ENCODE measurements at regions not wholly inside any gene's neighbourhood (a gene's known extent, or its start where the extent isn't known, plus 50 kb on each side); places are given as distances from the start of the nearest gene placed in this dataset.
"Not testable (repeated sequence)": the region's sequence is repeated elsewhere in the genome, so short reads cannot be mapped to it uniquely, and the experiment has no call there.

DNA sequence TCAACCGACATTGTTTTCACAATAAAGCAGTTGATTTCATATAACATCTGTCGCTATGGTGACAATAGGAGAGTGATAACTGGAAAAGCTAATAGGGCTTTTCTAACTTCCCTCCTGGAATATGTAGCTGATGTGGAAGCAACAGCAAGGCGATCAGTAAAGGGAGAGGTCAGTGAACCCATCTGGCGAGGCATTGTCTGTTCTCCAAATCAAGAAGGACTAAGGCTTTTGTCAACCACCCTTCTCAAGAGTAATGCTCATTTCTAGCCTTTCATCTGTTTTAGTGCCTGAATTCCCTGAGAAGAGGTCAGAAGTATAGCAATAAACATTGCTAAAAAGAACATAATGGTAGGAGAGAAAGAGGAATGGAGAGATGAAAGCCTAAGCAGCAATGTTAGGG, 201.3 kb downstream of the AKAP7 start:
- TF ChIP-seq, protein P1, sequence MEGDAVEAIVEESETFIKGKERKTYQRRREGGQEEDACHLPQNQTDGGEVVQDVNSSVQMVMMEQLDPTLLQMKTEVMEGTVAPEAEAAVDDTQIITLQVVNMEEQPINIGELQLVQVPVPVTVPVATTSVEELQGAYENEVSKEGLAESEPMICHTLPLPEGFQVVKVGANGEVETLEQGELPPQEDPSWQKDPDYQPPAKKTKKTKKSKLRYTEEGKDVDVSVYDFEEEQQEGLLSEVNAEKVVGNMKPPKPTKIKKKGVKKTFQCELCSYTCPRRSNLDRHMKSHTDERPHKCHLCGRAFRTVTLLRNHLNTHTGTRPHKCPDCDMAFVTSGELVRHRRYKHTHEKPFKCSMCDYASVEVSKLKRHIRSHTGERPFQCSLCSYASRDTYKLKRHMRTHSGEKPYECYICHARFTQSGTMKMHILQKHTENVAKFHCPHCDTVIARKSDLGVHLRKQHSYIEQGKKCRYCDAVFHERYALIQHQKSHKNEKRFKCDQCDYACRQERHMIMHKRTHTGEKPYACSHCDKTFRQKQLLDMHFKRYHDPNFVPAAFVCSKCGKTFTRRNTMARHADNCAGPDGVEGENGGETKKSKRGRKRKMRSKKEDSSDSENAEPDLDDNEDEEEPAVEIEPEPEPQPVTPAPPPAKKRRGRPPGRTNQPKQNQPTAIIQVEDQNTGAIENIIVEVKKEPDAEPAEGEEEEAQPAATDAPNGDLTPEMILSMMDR (IDR thresholded peaks at IDR 0.05; ENCODE audit: low read depth, low read length, missing control alignments): no peak
- no peak for DNase-seq (ENCODE audit: low read depth)
- no peak overlapping the region for H3K4me3 ChIP-seq (ENCODE audit: low read depth, low read length)

GRCh38 chr6:131346896-131347295, 211.6 kb downstream of the AKAP7 start:
- H3K4me3 ChIP-seq (ENCODE audit: low read depth, low read length); DNase-seq (ENCODE audit: low read depth): not testable (repeated sequence)

DNA sequence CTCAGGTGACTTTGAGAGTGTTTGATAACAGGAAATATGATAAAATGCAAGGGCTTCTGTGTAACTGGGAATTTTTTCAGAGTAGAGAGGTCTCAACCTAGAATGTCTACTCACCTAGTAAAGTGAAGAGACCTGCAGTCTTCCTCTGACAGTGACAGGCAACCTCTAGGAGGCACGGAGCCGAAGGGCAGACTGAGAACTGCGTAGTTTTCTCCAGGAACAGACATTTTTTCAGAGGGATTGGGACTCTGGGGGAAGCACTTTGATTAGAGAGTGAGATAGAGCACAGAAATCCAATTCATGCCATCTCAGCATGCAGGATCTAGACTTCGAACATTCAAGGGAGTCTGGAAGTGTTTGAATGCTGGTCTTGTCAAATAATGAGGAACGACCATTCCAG, 213.3 kb downstream of the AKAP7 start:
- TF ChIP-seq, protein P1 (IDR thresholded peaks at IDR 0.05; ENCODE audit: low read depth, low read length, missing control alignments): no peak
- H3K4me3 ChIP-seq (ENCODE audit: low read depth, low read length): no peak overlapping the region
- no peak for DNase-seq (ENCODE audit: low read depth)

DNA sequence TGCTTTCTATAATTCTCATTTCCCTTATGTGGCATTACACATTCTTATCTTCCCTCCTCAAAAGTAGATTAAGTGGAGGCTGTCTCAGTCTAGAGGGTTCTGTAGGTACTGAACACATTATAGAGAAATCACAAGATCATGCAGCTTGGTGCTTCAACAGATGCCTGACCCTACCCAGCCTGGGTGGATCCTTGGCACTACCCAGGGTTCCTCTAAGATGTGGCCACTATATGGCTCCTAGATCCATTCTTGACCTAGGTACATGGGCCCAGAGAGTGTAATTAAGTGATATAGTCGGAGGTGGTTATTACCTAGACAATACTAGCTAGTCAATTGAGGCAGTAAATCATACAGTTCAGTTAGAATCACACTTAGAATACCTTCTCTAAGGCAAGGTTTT, 213.9 kb downstream of the AKAP7 start:
- TF ChIP-seq, protein P1 (IDR thresholded peaks at IDR 0.05; ENCODE audit: low read depth, low read length, missing control alignments): no peak
- no peak overlapping the region for H3K4me3 ChIP-seq (ENCODE audit: low read depth, low read length)
- no peak for DNase-seq (ENCODE audit: low read depth)

DNA sequence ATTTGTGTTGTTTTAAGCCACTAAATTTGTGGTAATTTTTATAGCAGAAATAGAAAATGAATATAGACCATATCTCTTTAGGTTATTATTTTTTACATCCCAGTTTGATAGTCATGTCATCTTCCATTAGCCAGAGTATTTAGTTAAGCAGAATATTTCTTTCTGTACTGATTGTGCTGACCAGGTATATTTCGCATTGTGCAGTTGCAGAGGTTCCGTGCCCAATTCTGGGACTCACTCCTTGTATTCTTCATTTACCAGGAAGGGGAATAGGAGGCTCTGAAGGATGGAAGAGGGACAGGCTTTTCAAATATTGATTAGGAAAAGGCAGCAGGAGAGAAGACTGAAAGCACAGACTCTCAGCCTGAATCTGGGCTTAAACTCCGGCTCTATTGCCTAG, 217.8 kb downstream of the AKAP7 start:
- TF ChIP-seq, protein P1 (IDR thresholded peaks at IDR 0.05; ENCODE audit: low read depth, low read length, missing control alignments): no peak
- no peak for DNase-seq (ENCODE audit: low read depth)
- no peak overlapping the region for H3K4me3 ChIP-seq (ENCODE audit: low read depth, low read length)

- TF ChIP-seq, protein P1 (IDR thresholded peaks at IDR 0.05; ENCODE audit: low read depth, low read length, missing control alignments): no peak
- DNase-seq (ENCODE audit: low read depth): no peak
- no peak overlapping the region for H3K4me3 ChIP-seq (ENCODE audit: low read depth, low read length)
These were observed 218.6 kb downstream of the AKAP7 start for GRCh38 chr6:131353876-131354275.

- no peak for DNase-seq (ENCODE audit: low read depth)
- TF ChIP-seq, protein P1 (IDR thresholded peaks at IDR 0.05; ENCODE audit: low read depth, low read length, missing control alignments): no peak
- no peak overlapping the region for H3K4me3 ChIP-seq (ENCODE audit: low read depth, low read length)
These were observed 218.7 kb upstream of the ARG1 start for GRCh38 chr6:131354356-131354755.

DNA sequence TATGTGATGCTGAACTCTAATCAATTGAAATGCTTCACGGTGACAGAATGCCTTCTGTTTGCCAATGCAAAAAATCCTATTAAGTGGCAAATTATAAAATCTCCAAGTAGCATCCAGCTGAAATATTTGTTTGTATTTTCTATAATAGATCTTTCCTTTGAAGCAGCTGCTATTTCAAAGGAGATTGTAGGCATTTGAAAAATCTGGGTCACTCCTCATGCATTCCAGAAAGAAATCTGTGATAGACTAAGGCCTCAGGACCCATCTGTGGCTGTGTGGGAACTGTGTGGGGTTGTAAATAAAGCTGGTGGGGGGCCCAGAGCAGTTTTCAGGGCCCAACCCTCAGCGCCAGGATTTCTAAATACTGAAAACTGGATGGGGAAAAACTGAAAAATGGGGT, 216.9 kb upstream of the ARG1 start:
- H3K4me3 ChIP-seq (ENCODE audit: low read depth, low read length): no peak overlapping the region
- no peak for DNase-seq (ENCODE audit: low read depth)
- TF ChIP-seq, protein P1 (IDR thresholded peaks at IDR 0.05; ENCODE audit: low read depth, low read length, missing control alignments): no peak
